IMR-90 (cell line): ENCODE measurements at regions not wholly inside any gene's neighbourhood (a gene's known extent, or its start where the extent isn't known, plus 50 kb on each side); places are given as distances from the start of the nearest gene placed in this dataset.
A peak's percentile ranks its signal among the peaks of the same experiment; 100 is the strongest.

Experiments used
- ATAC-seq: fragments of 200-7000 bp; cut with Tn5 transposase; 2 replicates; pipeline ENCODE4 v1.9.1; 2020; ENCODE audit warnings: low read depth, mild to moderate bottlenecking, moderate library complexity
- BruUV-seq: library from RNA; stranded (reverse); fragments of 400-500 nt; replicated peaks from 2 replicates; lab custom pipeline; 2021; lab: Mats Ljungman, UMichigan
- CTCF ChIA-PET: fragments of 300-600 bp; formaldehyde crosslinking; extraction: SDS; loops from one replicate; lab custom pipeline; 2021; ENCODE audit warnings: antibody characterized with exemption; lab: Yijun Ruan, JAX
- POLR2A ChIA-PET: fragments of 300-600 bp; sonication (Branson Sonifier 250); formaldehyde crosslinking; loops from one replicate; lab custom pipeline; 2022; ENCODE audit warnings: antibody characterized with exemption; ENCODE audit not compliant: unreplicated experiment; lab: Charles Lee
- DNase-seq: peaks from one replicate; pipeline ENCODE4 v3.0.0; 2013
- H2AFZ ChIP-seq: replicated peaks from 2 replicates; pipeline ENCODE3; 2013; ENCODE audit warnings: low read length, mild to moderate bottlenecking; ENCODE audit not compliant: poor library complexity
- H2AK5ac ChIP-seq: 2 replicates; pipeline ENCODE4 v1.6.1; 2013; ENCODE audit warnings: low read depth, low read length, inconsistent platforms
- H2AK9ac ChIP-seq: replicated peaks from 2 replicates; pipeline ENCODE3; 2013; ENCODE audit warnings: mild to moderate bottlenecking, low read depth, low read length, moderate library complexity; ENCODE audit not compliant: poor library complexity
- H2BK120ac ChIP-seq: 2 replicates; pipeline ENCODE4 v1.6.1; 2013; ENCODE audit warnings: low read depth, low read length, inconsistent platforms
- H2BK15ac ChIP-seq: 3 replicates; pipeline ENCODE4 v1.6.1; 2013; ENCODE audit warnings: low read depth, low read length, inconsistent platforms
- H2BK20ac ChIP-seq: 2 replicates; pipeline ENCODE4 v1.6.1; 2013; ENCODE audit warnings: low read depth, mild to moderate bottlenecking, inconsistent platforms, low read length, moderate library complexity
- H2BK5ac ChIP-seq: 2 replicates; pipeline ENCODE4 v1.6.1; 2013; ENCODE audit warnings: mild to moderate bottlenecking, low read depth, low read length, inconsistent platforms; ENCODE audit not compliant: poor library complexity, severe bottlenecking
- H3K14ac ChIP-seq: replicated peaks from 2 replicates; pipeline ENCODE4 v1.6.1; 2013; ENCODE audit warnings: low read depth, low read length, inconsistent platforms
- H3K18ac ChIP-seq: 2 replicates; pipeline ENCODE4 v1.6.1; 2013; ENCODE audit warnings: low read depth, low read length, control low read depth
- H3K23ac ChIP-seq: 2 replicates; pipeline ENCODE4 v1.6.1; 2013; ENCODE audit warnings: low read depth, low read length, inconsistent platforms
- H3K27ac ChIP-seq: 2 replicates; pipeline ENCODE4 v1.5.1; 2013; ENCODE audit warnings: mild to moderate bottlenecking, control low read depth, low read length; ENCODE audit not compliant: insufficient read depth
- H3K27me3 ChIP-seq: 2 replicates; pipeline ENCODE4 v1.6.1; 2013; ENCODE audit warnings: low read length; ENCODE audit not compliant: control insufficient read depth, insufficient read depth
- H3K36me3 ChIP-seq: 2 replicates; pipeline ENCODE4 v1.6.1; 2013; ENCODE audit warnings: low read length, mixed read lengths; ENCODE audit not compliant: control insufficient read depth, insufficient read depth
- H3K4ac ChIP-seq: 2 replicates; pipeline ENCODE4 v1.6.1; 2013; ENCODE audit warnings: low read depth, low read length, inconsistent platforms
- H3K4me1 ChIP-seq: 2 replicates; pipeline ENCODE4 v1.6.1; 2013; ENCODE audit warnings: low read length, mixed read lengths; ENCODE audit not compliant: control insufficient read depth, insufficient read depth
- H3K4me2 ChIP-seq: 2 replicates; pipeline ENCODE4 v1.6.1; 2013; ENCODE audit warnings: low read depth, mild to moderate bottlenecking, control low read depth, low read length, moderate library complexity
- H3K4me3 ChIP-seq: 2 replicates; pipeline ENCODE4 v1.5.1; 2013; ENCODE audit warnings: low read depth, mild to moderate bottlenecking, control low read depth, low read length, moderate library complexity; ENCODE audit not compliant: insufficient read depth
- H3K56ac ChIP-seq: 2 replicates; pipeline ENCODE4 v1.6.1; 2013; ENCODE audit warnings: low read length, inconsistent platforms; ENCODE audit not compliant: insufficient read depth; ENCODE audit errors: extremely low read depth
- H3K79me1 ChIP-seq, 2 experiments: 2 replicates each; pipeline ENCODE4 v1.6.1; 2013; ENCODE audit warnings: low read length in 2 of 2, inconsistent platforms in 1 of 2, low read depth in 1 of 2
- H3K9ac ChIP-seq: 2 replicates; pipeline ENCODE4 v1.6.1; 2013; ENCODE audit warnings: low read depth, low read length, control low read depth
- H3K9me1 ChIP-seq: 2 replicates; pipeline ENCODE4 v1.6.1; 2013; ENCODE audit warnings: low read length, inconsistent platforms; ENCODE audit not compliant: insufficient read depth
- H3K9me3 ChIP-seq: 2 replicates; pipeline ENCODE4 v1.6.1; 2013; ENCODE audit warnings: low read length; ENCODE audit not compliant: control insufficient read depth, insufficient read depth
- H4K20me1 ChIP-seq: 2 replicates; pipeline ENCODE4 v1.6.1; 2013; ENCODE audit warnings: low read length, inconsistent platforms; ENCODE audit not compliant: insufficient read depth
- H4K5ac ChIP-seq: 2 replicates; pipeline ENCODE4 v1.6.1; 2013; ENCODE audit warnings: mild to moderate bottlenecking, low read depth, low read length, control low read depth
- H4K8ac ChIP-seq, 2 experiments: 2 replicates each; pipeline ENCODE4 v1.6.1; 2013; ENCODE audit warnings: low read depth in 2 of 2, low read length in 2 of 2, control low read depth in 1 of 2, inconsistent platforms in 1 of 2
- H4K91ac ChIP-seq: 2 replicates; pipeline ENCODE4 v1.6.1; 2013; ENCODE audit warnings: low read depth, low read length, inconsistent platforms; ENCODE audit not compliant: insufficient read depth
- BHLHE40 ChIP-seq: fragments of 150-350 bp; IDR thresholded peaks from 2 replicates; pipeline ENCODE4 v1.6.1; 2016; ENCODE audit warnings: mild to moderate bottlenecking, low read depth, low read length
- CEBPB ChIP-seq: IDR thresholded peaks from 2 replicates; pipeline ENCODE4 v1.6.1; 2012; ENCODE audit warnings: low read depth, low read length, improper control_type of control experiment
- CHD1 ChIP-seq: IDR thresholded peaks from 2 replicates; pipeline ENCODE4 v1.6.1; 2012; ENCODE audit warnings: low read depth, low read length, improper control_type of control experiment
- CTCF ChIP-seq: conservative IDR thresholded peaks from 2 replicates; pipeline ENCODE4 v1.5.1; 2012; ENCODE audit warnings: mild to moderate bottlenecking, low read depth, low read length, improper control_type of control experiment
- FOS ChIP-seq: fragments of 150-350 bp; IDR thresholded peaks from 2 replicates; pipeline ENCODE4 v1.6.1; 2016; ENCODE audit warnings: low read depth, low read length
- MAFK ChIP-seq: IDR thresholded peaks from 2 replicates; pipeline ENCODE4 v1.6.1; 2012; ENCODE audit warnings: low read depth, low read length, improper control_type of control experiment
- MAZ ChIP-seq: IDR thresholded peaks from 2 replicates; pipeline ENCODE4 v1.6.1; 2012; ENCODE audit warnings: low read depth, mild to moderate bottlenecking, low read length, improper control_type of control experiment, moderate library complexity, borderline replicate concordance
- MXI1 ChIP-seq: IDR thresholded peaks from 2 replicates; pipeline ENCODE4 v1.6.1; 2012; ENCODE audit warnings: low read depth, mild to moderate bottlenecking, low read length, moderate library complexity, borderline replicate concordance
- POLR2A ChIP-seq: IDR thresholded peaks from 2 replicates; pipeline ENCODE4 v1.6.1; 2012; ENCODE audit warnings: mild to moderate bottlenecking, low read depth, low read length
- RAD21 ChIP-seq: IDR thresholded peaks from 2 replicates; pipeline ENCODE4 v1.6.1; 2012; ENCODE audit warnings: low read length, improper control_type of control experiment
- RCOR1 ChIP-seq: IDR thresholded peaks from 2 replicates; pipeline ENCODE4 v1.6.1; 2012; ENCODE audit warnings: mild to moderate bottlenecking, low read length, improper control_type of control experiment; ENCODE audit not compliant: insufficient replicate concordance
- RFX5 ChIP-seq: IDR thresholded peaks from 2 replicates; pipeline ENCODE4 v1.8.0; 2012; ENCODE audit warnings: low read depth, mild to moderate bottlenecking, low read length, moderate library complexity
- SMC3 ChIP-seq: fragments of 150-350 bp; IDR thresholded peaks from 2 replicates; pipeline ENCODE4 v1.6.1; 2016; ENCODE audit warnings: low read depth, mild to moderate bottlenecking, antibody characterized with exemption, low read length, moderate library complexity
- WGBS, 2 experiments: methylation state at CpG; one replicate each; pipeline versions ENCODE4 v1.1.5 to v1.1.7; 2013; ENCODE audit warnings: missing lambda C conversion rate in 2 of 2; ENCODE audit not compliant: insufficient read length in 1 of 2; ENCODE audit errors: extremely low coverage in 2 of 2; 5-methylcytosine and 5-hydroxymethylcytosine counted together
- dilution Hi-C: fragments of 300-500 bp; cut with HindIII; formaldehyde crosslinking; loops from one replicate; pipeline ENCODE4 v1.14.3; 2018; ENCODE audit warnings: low sequenced_read_pairs; ENCODE audit not compliant: unreplicated experiment
- in situ Hi-C: fragments of 300-500 bp; cut with MboI; formaldehyde crosslinking; loops from 3 replicates; pipeline ENCODE4 v1.14.3; 2019; ENCODE audit warnings: low sequenced_read_pairs, inconsistent platforms, mixed read lengths
- intact Hi-C: fragments of 100-400 bp; cut with micrococcal nuclease; formaldehyde crosslinking; loops from 2 replicates; pipeline ENCODE4 v1.10.0; 2022

- POLR2A ChIA-PET: no interaction called here
- H3K36me3 ChIP-seq: no peaks in the 10 kb centered on the region
Measured at GRCh38 chr21:16086121-16086520, 356.3 kb downstream of the USP25 start.

More at GRCh38 chr21:16086121-16086520, 356.3 kb downstream of the USP25 start:
- Histone ChIP-seq H3K56ac (no peak overlapping the region), H3K27me3 (no peaks in the 10 kb centered on the region), H3K4me3 (no peak overlapping the region), H3K4me1 (no peaks in the 10 kb centered on the region), H3K18ac (peak overlapping the region; percentile 10; the same call in 1 of the 2 replicates), H3K4me2 (no peak overlapping the region), H4K8ac (no peak overlapping the region), H3K9me3 (no peaks in the 10 kb centered on the region), H2BK5ac (no peak overlapping the region), H2BK120ac (no peak overlapping the region), H3K27ac (no peak overlapping the region), H3K9me1 (no peaks in the 10 kb centered on the region), H3K4ac (no peak overlapping the region), H4K20me1 (no peaks in the 10 kb centered on the region), H2AK9ac (no peak overlapping the region), H4K5ac (no peak overlapping the region), H2BK15ac (no peak overlapping the region), H3K23ac (no peak overlapping the region), H3K79me1 (no peaks in the 10 kb centered on the region), H2AK5ac (no peak overlapping the region), H3K14ac (no peak overlapping the region), H3K9ac (no peak overlapping the region), H4K91ac (no peak overlapping the region), H2AFZ (no peak overlapping the region), H2BK20ac (no peak overlapping the region)
- ATAC-seq (no peak), DNase-seq (no peak)
- BruUV-seq: no TSS peak
- intact Hi-C loops (loop anchor here (5.0 to 10.0 kb wide), 2 partner anchors 191 to 346 kb away; no protein-coding TSS in a partner anchor), in situ Hi-C loops (no loop called here), dilution Hi-C loops (no loop called here)
- CTCF ChIA-PET: interaction anchor here (1.6 to 2.0 kb wide), 2 partner anchors 45 to 244 kb away, joined by 3 to 6 read pairs; no protein-coding TSS in a partner anchor
- no CpG with 5 or more reads among the region's 4 CpGs for WGBS, 2 experiments
- TF ChIP-seq RAD21 (no peak), CEBPB (no peak), MAFK (no peak), RCOR1 (no peak), MXI1 (no peak), FOS (no peak), SMC3 (no peak), RFX5 (no peak), BHLHE40 (no peak), CTCF (no peak), CHD1 (no peak), MAZ (no peak), POLR2A (no peak)
